WI38 (cell line): ENCODE measurements at regions not wholly inside any gene's neighbourhood (a gene's known extent, or its start where the extent isn't known, plus 50 kb on each side); places are given as distances from the start of the nearest gene placed in this dataset.
"Not testable (repeated sequence)": the region's sequence is repeated elsewhere in the genome, so short reads cannot be mapped to it uniquely, and the experiment has no call there.

ENCODE experiments used
- H3K4me3 ChIP-seq: 2 replicates; pipeline ENCODE4 v1.5.1; 2011; ENCODE audit warnings: low read depth, mild to moderate bottlenecking, control low read depth, low read length
- TF ChIP-seq, protein P1 (sequence below): IDR thresholded peaks from 2 replicates; pipeline ENCODE4 v1.5.1; 2012; ENCODE audit warnings: low read depth, mild to moderate bottlenecking, control low read depth, low read length

- H3K4me3 ChIP-seq, result no peak overlapping the region
- TF ChIP-seq, protein P1, sequence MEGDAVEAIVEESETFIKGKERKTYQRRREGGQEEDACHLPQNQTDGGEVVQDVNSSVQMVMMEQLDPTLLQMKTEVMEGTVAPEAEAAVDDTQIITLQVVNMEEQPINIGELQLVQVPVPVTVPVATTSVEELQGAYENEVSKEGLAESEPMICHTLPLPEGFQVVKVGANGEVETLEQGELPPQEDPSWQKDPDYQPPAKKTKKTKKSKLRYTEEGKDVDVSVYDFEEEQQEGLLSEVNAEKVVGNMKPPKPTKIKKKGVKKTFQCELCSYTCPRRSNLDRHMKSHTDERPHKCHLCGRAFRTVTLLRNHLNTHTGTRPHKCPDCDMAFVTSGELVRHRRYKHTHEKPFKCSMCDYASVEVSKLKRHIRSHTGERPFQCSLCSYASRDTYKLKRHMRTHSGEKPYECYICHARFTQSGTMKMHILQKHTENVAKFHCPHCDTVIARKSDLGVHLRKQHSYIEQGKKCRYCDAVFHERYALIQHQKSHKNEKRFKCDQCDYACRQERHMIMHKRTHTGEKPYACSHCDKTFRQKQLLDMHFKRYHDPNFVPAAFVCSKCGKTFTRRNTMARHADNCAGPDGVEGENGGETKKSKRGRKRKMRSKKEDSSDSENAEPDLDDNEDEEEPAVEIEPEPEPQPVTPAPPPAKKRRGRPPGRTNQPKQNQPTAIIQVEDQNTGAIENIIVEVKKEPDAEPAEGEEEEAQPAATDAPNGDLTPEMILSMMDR, result no peak
These were observed 87.6 kb upstream of the GRIN2B start for GRCh38 chr12:14068961-14069360.

GRCh38 chr12:14071833-14072232, 90.4 kb upstream of the GRIN2B start:
- TF ChIP-seq, protein P1, result no peak

DNA sequence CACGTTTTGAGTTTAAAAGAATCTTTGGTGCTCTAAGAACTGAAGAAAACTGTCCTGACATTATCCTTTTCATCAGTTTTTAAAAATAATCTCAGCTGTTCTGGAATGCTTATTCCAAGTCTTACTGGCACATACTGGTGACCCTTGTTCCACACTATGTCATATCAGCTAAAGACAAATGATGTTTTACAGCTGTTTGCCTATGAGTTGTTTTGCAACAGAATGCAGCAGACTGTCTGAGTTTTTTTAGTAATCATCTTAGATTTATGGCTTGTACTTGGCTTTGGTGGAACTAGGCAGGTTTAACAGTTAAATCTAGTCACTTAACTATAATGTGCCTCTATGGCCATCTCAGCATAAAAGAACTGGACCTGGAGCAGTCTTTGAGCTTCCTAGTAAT, 91.6 kb upstream of the GRIN2B start:
- H3K4me3 ChIP-seq, result no peak overlapping the region
- TF ChIP-seq, protein P1, result no peak

More at GRCh38 chr12:14071833-14072232, 90.4 kb upstream of the GRIN2B start:
- H3K4me3 ChIP-seq, result no peak overlapping the region

- TF ChIP-seq, protein P1, result no peak
- H3K4me3 ChIP-seq, result no peak overlapping the region
These were observed 94.5 kb upstream of the GRIN2B start for GRCh38 chr12:14075797-14076393.

GRCh38 chr12:14076538-14076937, 95.1 kb upstream of the GRIN2B start:
- TF ChIP-seq, protein P1, result no peak

GRCh38 chr12:14086838-14087237, 105.4 kb upstream of the GRIN2B start:
- no peak overlapping the region for H3K4me3 ChIP-seq
- TF ChIP-seq, protein P1, result no peak

More at GRCh38 chr12:14076538-14076937, 95.1 kb upstream of the GRIN2B start:
- no peak overlapping the region for H3K4me3 ChIP-seq

- no peak overlapping the region for H3K4me3 ChIP-seq
- TF ChIP-seq, protein P1, result no peak
These were observed 118.6 kb upstream of the GRIN2B start for GRCh38 chr12:14099994-14100393.

DNA sequence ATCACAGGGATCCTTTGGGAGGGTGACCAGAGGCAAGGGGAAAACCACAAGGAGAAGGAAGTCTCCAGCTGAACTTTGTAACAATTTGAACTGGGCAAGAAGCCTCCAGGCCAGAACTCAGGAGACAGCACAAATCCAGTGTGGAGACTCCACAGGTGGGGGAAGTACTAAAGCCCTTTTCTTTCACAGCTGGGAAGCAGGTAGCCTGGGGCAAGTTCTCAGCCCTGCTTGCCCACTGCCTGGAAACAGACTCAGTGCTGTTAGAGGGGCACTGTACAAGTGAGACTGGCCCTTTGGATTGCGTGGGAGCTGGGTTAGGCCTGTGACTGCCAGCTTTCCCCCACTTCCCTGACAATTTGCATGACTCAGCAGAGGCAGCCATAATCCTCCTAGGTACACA, 120.2 kb upstream of the GRIN2B start:
- not testable (repeated sequence) for H3K4me3 ChIP-seq
